NOMO-1 treated with DMSO at 0.1 percent for 48 hours (cell line): ENCODE measurements at regions not wholly inside any gene's neighbourhood (a gene's known extent, or its start where the extent isn't known, plus 50 kb on each side); places are given as distances from the start of the nearest gene placed in this dataset.

Experiments
- DNase-seq: peaks from one replicate; lab custom pipeline; 2025; ENCODE audit not compliant: unreplicated experiment; lab: John Stamatoyannopoulos, UW

GRCh38 chr7:130878785-130879184, 144.8 kb upstream of the KLF14 start:
- no peak for DNase-seq

- DNase-seq: no peak
Observed at GRCh38 chr7:130879191-130879590, 145.2 kb upstream of the KLF14 start.

- DNase-seq: no peak
Observed at GRCh38 chr7:130880668-130881067, 146.7 kb upstream of the KLF14 start.

- DNase-seq: no peak
Observed at GRCh38 chr7:130881091-130881798, 147.2 kb upstream of the KLF14 start.

- no peak for DNase-seq
Observed at GRCh38 chr7:130881799-130882141, 147.8 kb upstream of the KLF14 start.

GRCh38 chr7:130882396-130882795, 148.4 kb upstream of the KLF14 start:
- no peak for DNase-seq

- no peak for DNase-seq
Observed at GRCh38 chr7:130883928-130884327, 149.9 kb upstream of the KLF14 start.

GRCh38 chr7:130884437-130885417, 150.7 kb upstream of the KLF14 start:
- DNase-seq: no peak

GRCh38 chr7:130886438-130887135, 152.6 kb upstream of the KLF14 start:
- no peak for DNase-seq

GRCh38 chr7:130887182-130887956, 153.4 kb upstream of the KLF14 start:
- no peak for DNase-seq

- no peak for DNase-seq
Observed at GRCh38 chr7:130887957-130888371, 154.0 kb upstream of the KLF14 start.

- DNase-seq: no peak
Observed at GRCh38 chr7:130888468-130888867, 154.5 kb upstream of the KLF14 start.

- DNase-seq: no peak
Observed at GRCh38 chr7:130890176-130891020, 156.4 kb upstream of the KLF14 start.

- no peak for DNase-seq
Observed at GRCh38 chr7:130891254-130892094, 157.5 kb upstream of the KLF14 start.

GRCh38 chr7:130893441-130893894, 159.5 kb upstream of the KLF14 start:
- no peak for DNase-seq

GRCh38 chr7:130894146-130894908, 160.3 kb upstream of the KLF14 start:
- no peak for DNase-seq

- no peak for DNase-seq
Observed at GRCh38 chr7:130894909-130895750, 161.1 kb upstream of the KLF14 start.
